RWPE1 (cell line): ENCODE measurements at regions not wholly inside any gene's neighbourhood (a gene's known extent, or its start where the extent isn't known, plus 50 kb on each side); places are given as distances from the start of the nearest gene placed in this dataset.
"Not testable (repeated sequence)": the region's sequence is repeated elsewhere in the genome, so short reads cannot be mapped to it uniquely, and the experiment has no call there.

Experiments used
- CTCF ChIA-PET: fragments of 350-600 bp; sonication (Branson Sonifier 250); formaldehyde crosslinking; extraction: SDS; loops from one replicate; lab custom pipeline; 2021; lab: Yijun Ruan, JAX
- POLR2A ChIA-PET: fragments of 400-600 bp; formaldehyde crosslinking; extraction: SDS; loops from one replicate; lab custom pipeline; 2020; ENCODE audit warnings: antibody characterized with exemption; ENCODE audit not compliant: low non-redundant PET; lab: Yijun Ruan, JAX
- DNase-seq: peaks from one replicate; pipeline ENCODE4 v3.0.0; 2012; ENCODE audit warnings: low spot score
- H3K27ac ChIP-seq: fragments of 450-650 bp; 2 replicates; pipeline ENCODE4 v1.5.1; 2017
- CTCF ChIP-seq: fragments of 450-650 bp; conservative IDR thresholded peaks from 2 replicates; pipeline ENCODE4 v1.5.1; 2017; ENCODE audit warnings: low read depth, mild to moderate bottlenecking

GRCh38 chr22:33144721-33145120 is 86.5 kb upstream of the SYN3 start:
- TF ChIP-seq CTCF = no peak
- H3K27ac ChIP-seq = no peak overlapping the region
- DNase-seq = no peak
- ChIA-PET CTCF (no interaction called here), POLR2A (no interaction called here)

DNA sequence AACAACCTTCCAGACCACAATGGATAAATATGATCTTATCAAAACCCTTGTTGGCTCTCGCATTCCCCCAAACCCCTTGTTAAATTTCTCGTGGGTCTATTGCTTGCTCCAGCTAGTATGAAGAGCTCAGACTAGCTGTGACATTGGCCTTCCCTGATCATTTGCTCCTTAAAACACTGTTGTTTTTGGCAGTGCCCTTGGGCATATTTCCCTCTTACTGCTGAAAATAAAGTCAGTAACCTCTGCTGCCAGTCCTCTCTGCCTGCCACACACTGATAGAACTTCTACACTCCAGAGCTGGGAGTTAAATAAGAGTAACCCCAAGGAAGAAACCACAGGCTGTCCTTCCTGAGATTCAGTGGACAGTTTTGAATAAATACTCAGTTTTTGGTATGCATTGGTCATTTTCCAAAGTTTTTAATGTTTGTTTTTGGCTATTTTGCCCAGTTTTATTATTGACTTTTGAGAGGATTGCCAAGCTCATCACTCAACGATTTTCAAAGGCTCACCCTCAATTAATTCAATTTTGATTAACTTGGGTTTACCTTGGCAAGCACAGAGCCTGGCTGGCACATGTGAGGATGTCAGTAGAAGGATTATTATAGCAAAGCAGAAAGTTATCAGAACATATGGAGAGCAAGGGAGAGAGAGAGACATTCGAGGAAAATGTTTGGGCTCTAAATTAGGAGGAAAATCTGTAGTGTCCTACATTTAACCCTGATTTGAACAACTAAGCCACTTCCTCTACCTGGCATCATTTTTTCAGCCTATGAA is 84.3 kb upstream of the SYN3 start:
- POLR2A ChIA-PET = no interaction called here
- no peak for TF ChIP-seq CTCF
- no peak for DNase-seq
- CTCF ChIA-PET = no interaction called here
- H3K27ac ChIP-seq = no peak overlapping the region

GRCh38 chr22:33139937-33140336 is 81.8 kb upstream of the SYN3 start:
- ChIA-PET POLR2A (no interaction called here), CTCF (no interaction called here)
- no peak for DNase-seq
- H3K27ac ChIP-seq = no peak overlapping the region
- no peak for TF ChIP-seq CTCF

DNA sequence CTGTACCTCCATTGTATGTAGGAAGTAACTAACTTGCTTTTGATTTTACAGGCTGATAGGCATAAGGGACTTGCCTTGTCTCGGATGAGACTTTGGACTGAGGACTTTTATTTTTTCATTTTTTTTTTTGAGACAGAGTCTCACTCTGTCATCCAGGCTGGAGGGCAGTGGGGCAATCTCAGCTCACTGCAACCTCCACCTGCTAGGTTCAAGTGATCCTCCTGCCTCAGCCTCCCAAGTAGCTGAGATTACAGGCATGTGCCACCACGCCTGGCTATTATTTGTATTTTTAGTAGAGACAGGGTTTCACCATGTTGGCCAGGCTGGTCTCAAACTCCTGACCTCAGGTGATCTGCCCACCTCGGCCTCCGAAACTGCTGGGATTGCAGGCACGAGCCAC is 80.2 kb upstream of the SYN3 start:
- POLR2A ChIA-PET, H3K27ac ChIP-seq, CTCF ChIA-PET, DNase-seq: not testable (repeated sequence)

DNA sequence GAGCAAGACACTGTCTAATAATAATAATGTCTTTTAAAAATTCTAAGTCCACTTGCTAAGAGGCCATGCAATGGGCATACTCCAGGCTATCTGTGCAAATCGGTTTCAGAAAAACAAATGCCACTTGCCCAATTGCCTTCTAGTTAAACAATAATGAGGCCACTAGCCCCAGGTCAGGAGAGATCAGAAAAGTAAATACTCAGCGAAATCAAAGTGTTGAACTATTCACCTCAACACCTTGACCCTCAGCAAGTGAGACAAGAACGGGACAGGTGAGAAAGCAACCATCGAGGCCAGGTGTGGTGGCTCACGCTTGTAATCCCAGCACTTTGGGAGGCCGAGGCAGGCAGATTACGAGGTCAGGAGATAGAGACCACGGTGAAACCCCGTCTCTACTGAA is 72.3 kb upstream of the SYN3 start:
- ChIA-PET CTCF (no interaction called here), POLR2A (no interaction called here)
- DNase-seq = no peak
- TF ChIP-seq CTCF = no peak
- no peak overlapping the region for H3K27ac ChIP-seq

GRCh38 chr22:33129621-33130020 is 71.4 kb upstream of the SYN3 start:
- no peak for DNase-seq
- ChIA-PET CTCF (no interaction called here), POLR2A (no interaction called here)
- no peak overlapping the region for H3K27ac ChIP-seq
- TF ChIP-seq CTCF = no peak

- TF ChIP-seq CTCF = no peak
- CTCF ChIA-PET = interaction anchor here (0.5 to 1.2 kb wide), 7 partner anchors 10 to 598 kb away, joined by 3 to 8 read pairs (median 4); no protein-coding TSS in a partner anchor
- POLR2A ChIA-PET = no interaction called here
- no peak overlapping the region for H3K27ac ChIP-seq
- DNase-seq = peak; percentile 16
Measured at GRCh38 chr22:33126881-33127280, 68.7 kb upstream of the SYN3 start.
